ENCODE measurements at regions not wholly inside any gene's neighbourhood (a gene's known extent, or its start where the extent isn't known, plus 50 kb on each side); places are given as distances from the start of the nearest gene placed in this dataset.

DNA sequence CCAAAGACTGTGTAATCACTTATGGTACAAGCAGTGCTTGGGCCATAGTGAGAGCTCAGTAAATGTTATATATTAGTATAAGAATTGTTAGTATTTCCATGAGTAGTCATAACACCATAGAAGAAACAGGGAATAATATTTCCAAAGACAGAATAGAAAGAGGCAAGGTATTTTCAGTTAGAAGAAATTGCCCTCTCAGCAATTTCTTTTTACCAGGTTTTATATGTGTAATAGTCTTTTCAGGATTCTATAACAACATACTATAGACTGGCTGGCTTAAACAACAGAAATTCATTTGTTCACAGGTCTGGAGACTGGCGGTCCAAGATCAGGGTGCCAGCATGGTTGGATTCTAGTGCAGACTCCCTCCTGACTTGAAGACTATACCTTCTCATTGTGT, 485.7 kb downstream of the FOXO1 start:
- H3K9me2 ChIP-seq (ENCODE audit: insufficient read depth, low read length): no peaks in the 10 kb centered on the region
- H3K36me3 ChIP-seq (ENCODE audit: insufficient read depth, low read length): no peaks in the 10 kb centered on the region
- no peak overlapping the region for H3K27ac ChIP-seq (ENCODE audit: low read depth, low read length, poor library complexity, severe bottlenecking)
- no peaks in the 10 kb centered on the region for H3K79me2 ChIP-seq (ENCODE audit: insufficient read depth, low read depth, low read length)
- H3K4me1 ChIP-seq (ENCODE audit: insufficient read depth, low read length, poor library complexity, severe bottlenecking): peaks cover 8% of the 10 kb centered on the region
- no peak overlapping the region for H3K4me2 ChIP-seq (ENCODE audit: low read length)
- no peak overlapping the region for H3K4me3 ChIP-seq (ENCODE audit: low read depth, low read length, poor library complexity, severe bottlenecking)
- no peak for TF ChIP-seq CTCF (conservative IDR thresholded peaks at IDR 0.05; ENCODE audit: low read length)
- no peak for TF ChIP-seq EZH2phosphoT487 (IDR thresholded peaks at IDR 0.05; ENCODE audit: borderline replicate concordance, low read depth, low read length)
- POLR2A ChIA-PET: interaction anchor here (1.3 to 1.9 kb wide), 3 partner anchors 9 to 32 kb away, joined by 4 to 11 read pairs (median 5); no protein-coding TSS in a partner anchor
- no TSS peak for BruUV-seq (replicated peaks)
- CTCF ChIA-PET (ENCODE audit: unreplicated experiment): no interaction called here
- intact Hi-C loops (cut with micrococcal nuclease; ENCODE audit: unreplicated experiment): no loop called here
- no peak overlapping the region for H2AFZ ChIP-seq (ENCODE audit: low read length)
- no peak for DNase-seq (ENCODE audit: low spot score)
- no peaks in the 10 kb centered on the region for H3K9me3 ChIP-seq (ENCODE audit: low read length)
- no peaks in the 10 kb centered on the region for H4K20me1 ChIP-seq (ENCODE audit: insufficient read depth, low read length)

DNA sequence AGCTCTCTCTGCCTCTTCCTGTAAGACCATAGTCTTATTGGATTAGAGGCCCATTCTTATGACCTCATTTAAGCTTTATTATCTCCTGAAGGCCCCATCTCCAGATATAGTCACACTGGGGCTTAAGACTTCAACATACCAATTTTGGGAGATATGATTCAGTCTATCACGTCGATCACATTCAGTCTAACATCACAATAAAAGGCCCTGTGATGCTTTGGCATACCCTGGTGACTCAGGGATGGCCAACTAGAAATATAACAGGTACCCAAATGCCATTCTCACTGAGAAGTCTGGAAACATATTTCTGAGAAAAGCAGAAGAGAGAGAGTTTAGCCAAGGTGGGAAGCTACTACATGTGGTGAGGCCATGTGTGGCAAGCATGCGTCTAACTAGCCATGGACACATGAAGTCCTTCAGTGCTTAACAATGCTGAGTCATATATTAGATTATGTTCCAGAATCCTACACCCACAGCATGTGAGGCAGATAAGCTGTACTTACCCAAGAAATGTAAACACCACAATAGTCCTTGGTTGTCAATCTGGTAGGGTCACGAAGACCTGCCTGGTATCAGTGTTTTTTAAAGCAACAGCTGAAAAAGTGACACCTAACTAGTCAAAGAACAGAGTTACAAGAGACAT, 485.1 kb downstream of the FOXO1 start:
- ChIA-PET POLR2A (interaction anchor here (0.6 kb wide), 1 partner anchor 343 kb away, joined by 3 read pairs; no protein-coding TSS in a partner anchor), CTCF (ENCODE audit: unreplicated experiment) (interaction anchor here (0.5 kb wide), 1 partner anchor 456 kb away, joined by 3 read pairs; no protein-coding TSS in a partner anchor)
- Histone ChIP-seq H4K20me1 (ENCODE audit: insufficient read depth, low read length) (no peaks in the 10 kb centered on the region), H3K4me2 (ENCODE audit: low read length) (no peak overlapping the region), H3K9me3 (ENCODE audit: low read length) (no peaks in the 10 kb centered on the region), H2AFZ (ENCODE audit: low read length) (no peak overlapping the region), H3K4me3 (ENCODE audit: low read depth, low read length, poor library complexity, severe bottlenecking) (no peak overlapping the region), H3K79me2 (ENCODE audit: insufficient read depth, low read depth, low read length) (no peaks in the 10 kb centered on the region), H3K27ac (ENCODE audit: low read depth, low read length, poor library complexity, severe bottlenecking) (no peak overlapping the region), H3K36me3 (ENCODE audit: insufficient read depth, low read length) (no peaks in the 10 kb centered on the region), H3K9me2 (ENCODE audit: insufficient read depth, low read length) (no peaks in the 10 kb centered on the region), H3K4me1 (ENCODE audit: insufficient read depth, low read length, poor library complexity, severe bottlenecking) (peaks cover 8% of the 10 kb centered on the region)
- intact Hi-C loops (cut with micrococcal nuclease; ENCODE audit: unreplicated experiment): no loop called here
- BruUV-seq (replicated peaks): no TSS peak
- DNase-seq (ENCODE audit: low spot score): no peak
- TF ChIP-seq CTCF (conservative IDR thresholded peaks at IDR 0.05; ENCODE audit: low read length): no peak
- TF ChIP-seq EZH2phosphoT487 (IDR thresholded peaks at IDR 0.05; ENCODE audit: borderline replicate concordance, low read depth, low read length): no peak

DNA sequence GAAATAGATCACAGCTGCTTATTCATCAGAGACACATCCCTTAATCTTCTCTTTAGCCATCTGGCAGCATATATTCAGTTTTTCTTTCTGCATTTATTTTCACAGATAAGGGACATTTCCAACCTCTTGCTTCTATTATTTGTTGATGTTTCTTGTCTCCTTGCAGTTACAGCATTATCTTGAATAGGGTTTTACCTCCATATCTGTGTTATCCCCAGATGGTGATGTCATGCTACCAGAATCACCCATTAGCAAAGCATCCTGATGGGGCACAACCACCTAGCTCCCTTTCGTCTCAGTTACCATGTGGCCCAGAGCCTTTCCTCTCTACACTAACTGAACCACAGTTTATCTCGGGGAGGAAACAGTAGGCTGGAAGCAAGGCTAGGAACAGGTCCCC, 483.9 kb downstream of the FOXO1 start:
- peaks cover 8% of the 10 kb centered on the region for H3K4me1 ChIP-seq (ENCODE audit: insufficient read depth, low read length, poor library complexity, severe bottlenecking)
- ChIA-PET POLR2A (no interaction called here), CTCF (ENCODE audit: unreplicated experiment) (no interaction called here)
- H2AFZ ChIP-seq (ENCODE audit: low read length): no peak overlapping the region
- no peaks in the 10 kb centered on the region for H3K79me2 ChIP-seq (ENCODE audit: insufficient read depth, low read depth, low read length)
- H3K27ac ChIP-seq (ENCODE audit: low read depth, low read length, poor library complexity, severe bottlenecking): no peak overlapping the region
- no peak for DNase-seq (ENCODE audit: low spot score)
- no peaks in the 10 kb centered on the region for H3K9me3 ChIP-seq (ENCODE audit: low read length)
- no peak overlapping the region for H3K4me2 ChIP-seq (ENCODE audit: low read length)
- no TSS peak for BruUV-seq (replicated peaks)
- intact Hi-C loops (cut with micrococcal nuclease; ENCODE audit: unreplicated experiment): no loop called here
- no peak overlapping the region for H3K4me3 ChIP-seq (ENCODE audit: low read depth, low read length, poor library complexity, severe bottlenecking)
- TF ChIP-seq EZH2phosphoT487 (IDR thresholded peaks at IDR 0.05; ENCODE audit: borderline replicate concordance, low read depth, low read length): no peak
- H4K20me1 ChIP-seq (ENCODE audit: insufficient read depth, low read length): no peaks in the 10 kb centered on the region
- no peaks in the 10 kb centered on the region for H3K36me3 ChIP-seq (ENCODE audit: insufficient read depth, low read length)
- no peaks in the 10 kb centered on the region for H3K9me2 ChIP-seq (ENCODE audit: insufficient read depth, low read length)
